D721Med (cell line): ENCODE measurements at regions not wholly inside any gene's neighbourhood (a gene's known extent, or its start where the extent isn't known, plus 50 kb on each side); places are given as distances from the start of the nearest gene placed in this dataset.

Experiments used
- DNase-seq: peaks from one replicate; pipeline ENCODE4 v3.0.0; 2011; ENCODE audit warnings: low spot score; ENCODE audit not compliant: insufficient read length
- FAIRE-seq: peaks from 2 replicates; lab custom pipeline; 2011; peaks lifted over from hg19 to GRCh38; lab: Jason Lieb, UNC
- TF ChIP-seq, protein P1 (sequence below): IDR thresholded peaks from 2 replicates; pipeline ENCODE4 v1.5.1; 2012; ENCODE audit warnings: mild to moderate bottlenecking, control low read depth; ENCODE audit not compliant: insufficient read depth; ENCODE audit errors: missing control alignments

DNA sequence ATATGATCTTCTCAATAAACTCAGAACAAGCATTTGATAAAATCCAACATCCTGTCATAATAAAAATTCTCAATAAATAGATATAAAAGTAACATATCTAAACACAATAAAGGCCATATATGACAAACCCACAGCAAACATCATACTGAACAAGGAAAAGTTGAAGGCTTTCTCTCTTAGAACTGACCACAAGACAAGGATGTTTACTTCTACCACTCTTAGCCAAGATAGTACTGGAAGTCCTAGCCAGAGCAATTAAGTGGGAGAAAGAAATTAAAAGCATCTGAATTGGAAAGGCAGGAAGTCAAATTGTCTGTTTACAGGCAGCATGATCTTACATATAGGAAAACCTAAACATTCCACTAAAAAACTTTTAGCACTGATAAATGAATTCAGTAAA is 510.9 kb downstream of the ANKRD7 start:
- DNase-seq: no peak
- no peak for FAIRE-seq
- TF ChIP-seq, protein P1, sequence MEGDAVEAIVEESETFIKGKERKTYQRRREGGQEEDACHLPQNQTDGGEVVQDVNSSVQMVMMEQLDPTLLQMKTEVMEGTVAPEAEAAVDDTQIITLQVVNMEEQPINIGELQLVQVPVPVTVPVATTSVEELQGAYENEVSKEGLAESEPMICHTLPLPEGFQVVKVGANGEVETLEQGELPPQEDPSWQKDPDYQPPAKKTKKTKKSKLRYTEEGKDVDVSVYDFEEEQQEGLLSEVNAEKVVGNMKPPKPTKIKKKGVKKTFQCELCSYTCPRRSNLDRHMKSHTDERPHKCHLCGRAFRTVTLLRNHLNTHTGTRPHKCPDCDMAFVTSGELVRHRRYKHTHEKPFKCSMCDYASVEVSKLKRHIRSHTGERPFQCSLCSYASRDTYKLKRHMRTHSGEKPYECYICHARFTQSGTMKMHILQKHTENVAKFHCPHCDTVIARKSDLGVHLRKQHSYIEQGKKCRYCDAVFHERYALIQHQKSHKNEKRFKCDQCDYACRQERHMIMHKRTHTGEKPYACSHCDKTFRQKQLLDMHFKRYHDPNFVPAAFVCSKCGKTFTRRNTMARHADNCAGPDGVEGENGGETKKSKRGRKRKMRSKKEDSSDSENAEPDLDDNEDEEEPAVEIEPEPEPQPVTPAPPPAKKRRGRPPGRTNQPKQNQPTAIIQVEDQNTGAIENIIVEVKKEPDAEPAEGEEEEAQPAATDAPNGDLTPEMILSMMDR: no peak

DNA sequence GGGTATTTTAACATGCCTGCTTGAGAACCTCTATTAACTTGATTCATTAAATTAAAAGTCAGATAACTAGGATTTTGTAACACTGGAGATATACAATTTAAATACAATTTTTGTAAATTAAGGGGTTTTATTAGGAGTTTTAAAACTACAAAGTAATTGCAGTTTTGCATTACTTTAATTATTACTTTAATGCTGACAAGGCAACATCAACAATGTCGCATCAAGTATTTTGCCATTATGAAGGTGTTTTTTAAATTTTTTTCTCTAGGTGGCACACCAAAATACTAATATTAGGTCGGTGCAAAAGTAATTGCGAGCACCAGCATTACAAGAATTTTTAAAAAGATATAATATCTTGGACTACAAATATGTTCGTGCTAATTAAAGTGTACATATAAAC is 513.4 kb downstream of the ANKRD7 start:
- TF ChIP-seq, protein P1: no peak

GRCh38 chr7:118745927-118746326 is 521.4 kb downstream of the ANKRD7 start:
- no peak for DNase-seq
- TF ChIP-seq, protein P1: no peak
- FAIRE-seq: no peak

More for the DNA sequence above, 513.4 kb downstream of the ANKRD7 start:
- FAIRE-seq (no peak), DNase-seq (no peak)

DNA sequence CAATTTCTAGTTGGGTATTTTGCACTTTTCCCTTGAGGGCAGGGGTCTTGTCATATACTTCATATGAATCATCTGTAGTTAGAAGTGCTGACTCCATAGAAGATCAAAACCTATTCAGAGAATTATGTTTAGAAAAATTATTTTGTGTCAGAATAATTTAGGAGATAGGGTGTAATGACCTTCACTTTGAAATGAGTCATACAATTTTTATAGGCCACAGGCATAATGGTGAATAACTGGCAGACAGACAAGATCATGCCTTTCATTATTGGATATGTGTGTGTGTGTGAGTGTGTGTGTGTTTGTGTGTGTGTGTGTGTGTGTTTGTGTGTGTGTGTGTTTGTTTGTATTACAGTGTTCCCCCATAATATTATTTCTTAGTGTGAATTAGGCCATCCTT is 523.0 kb downstream of the ANKRD7 start:
- TF ChIP-seq, protein P1: no peak
- FAIRE-seq (no peak), DNase-seq (no peak)

- peak; percentile 99 for FAIRE-seq
- DNase-seq: no peak
- TF ChIP-seq, protein P1: no peak
These were observed 529.0 kb downstream of the ANKRD7 start for GRCh38 chr7:118753479-118753878.

DNA sequence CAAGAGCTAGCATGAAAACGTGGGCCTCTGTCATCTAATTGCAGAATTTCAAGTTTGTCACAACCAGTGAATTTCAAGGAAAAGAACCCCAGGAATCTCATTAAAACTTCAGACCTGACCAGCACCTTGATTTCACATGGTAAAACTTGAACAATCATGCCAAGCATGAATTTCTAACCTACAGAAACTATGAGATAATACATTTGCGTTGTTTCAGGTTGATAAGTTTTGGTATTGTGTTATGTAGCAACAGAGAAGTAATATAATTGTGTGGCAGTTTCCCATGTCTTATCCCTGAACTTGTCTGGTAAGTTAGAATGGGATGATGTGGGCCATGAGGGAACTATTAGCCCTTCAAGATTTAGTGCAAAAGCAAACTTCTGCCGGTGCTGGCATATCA is 530.1 kb downstream of the ANKRD7 start:
- DNase-seq (no peak), FAIRE-seq (peak; percentile 51)
- TF ChIP-seq, protein P1: no peak

- TF ChIP-seq, protein P1: no peak
- DNase-seq (no peak), FAIRE-seq (no peak)
These were observed 530.6 kb downstream of the ANKRD7 start for GRCh38 chr7:118755067-118755625.
